Anterior cingulate cortex (tissue), 58 donors: ENCODE measurements at regions not wholly inside any gene's neighbourhood (a gene's known extent, or its start where the extent isn't known, plus 50 kb on each side); places are given as distances from the start of the nearest gene placed in this dataset.
"Not testable (repeated sequence)": the region's sequence is repeated elsewhere in the genome, so short reads cannot be mapped to it uniquely, and the experiment has no call there.

Experiments
- DNase-seq, 58 donors: peaks; one replicate each; lab custom pipeline; 2025; lab: John Stamatoyannopoulos, UW

- no peak for DNase-seq
Measured at GRCh38 chr6:885051-885590, 192.2 kb upstream of the EXOC2 start.

- DNase-seq = no peak
Measured at GRCh38 chr6:884570-884969, 191.6 kb upstream of the EXOC2 start.

GRCh38 chr6:882084-882598 lies 189.2 kb upstream of the EXOC2 start:
- DNase-seq = no peak

GRCh38 chr6:878179-878578 lies 185.2 kb upstream of the EXOC2 start:
- DNase-seq = no peak

- DNase-seq = no peak
Measured at GRCh38 chr6:875012-875411, 182.1 kb upstream of the EXOC2 start.

GRCh38 chr6:872570-873125 lies 179.7 kb upstream of the EXOC2 start:
- no peak for DNase-seq

GRCh38 chr6:871503-871902 lies 178.6 kb upstream of the EXOC2 start:
- no peak for DNase-seq

- DNase-seq = no peak
Measured at GRCh38 chr6:870096-870495, 177.2 kb upstream of the EXOC2 start.

GRCh38 chr6:868201-868600 lies 175.3 kb upstream of the EXOC2 start:
- DNase-seq = no peak

- DNase-seq = no peak
Measured at GRCh38 chr6:867378-867777, 174.4 kb upstream of the EXOC2 start.

GRCh38 chr6:866316-866715 lies 173.4 kb upstream of the EXOC2 start:
- DNase-seq = no peak

- no peak for DNase-seq
Measured at GRCh38 chr6:865846-866245, 172.9 kb upstream of the EXOC2 start.

- no peak for DNase-seq
Measured at GRCh38 chr6:863831-864230, 170.9 kb upstream of the EXOC2 start.

- not testable (repeated sequence) for DNase-seq
Measured at GRCh38 chr6:863127-863526, 170.2 kb upstream of the EXOC2 start.

GRCh38 chr6:859936-860335 lies 167.0 kb upstream of the EXOC2 start:
- DNase-seq = no peak

GRCh38 chr6:854406-855118 lies 161.6 kb upstream of the EXOC2 start:
- peak in 1 of 58 donors; percentile 0 for DNase-seq

- DNase-seq = not testable (repeated sequence)
Measured at GRCh38 chr6:852216-852615, 159.3 kb upstream of the EXOC2 start.

GRCh38 chr6:849075-849506 lies 156.2 kb upstream of the EXOC2 start:
- DNase-seq = no peak

GRCh38 chr6:845566-845965 lies 152.6 kb upstream of the EXOC2 start:
- no peak for DNase-seq

- DNase-seq = no peak
Measured at GRCh38 chr6:845101-845500, 152.2 kb upstream of the EXOC2 start.

- no peak for DNase-seq
Measured at GRCh38 chr6:842141-842540, 149.2 kb upstream of the EXOC2 start.

- no peak for DNase-seq
Measured at GRCh38 chr6:841569-841968, 148.6 kb upstream of the EXOC2 start.
